ENCODE measurements at regions not wholly inside any gene's neighbourhood (a gene's known extent, or its start where the extent isn't known, plus 50 kb on each side); places are given as distances from the start of the nearest gene placed in this dataset.

GRCh38 chr10:8665322-8665721 is 610.8 kb downstream of the GATA3 start:
- TF ChIP-seq EZH2 (IDR thresholded peaks at IDR 0.05; ENCODE audit: insufficient read depth, poor library complexity, severe bottlenecking) (no peak), EZH2phosphoT487 (IDR thresholded peaks at IDR 0.05; ENCODE audit: insufficient read depth, low read depth) (no peak)
